Femur (tissue), 1 donor: ENCODE measurements at regions not wholly inside any gene's neighbourhood (a gene's known extent, or its start where the extent isn't known, plus 50 kb on each side); places are given as distances from the start of the nearest gene placed in this dataset.

Source experiments
- DNase-seq: peaks from one replicate; pipeline ENCODE4 v3.0.0-alpha.2; 2017

- DNase-seq, result no peak
Observed at GRCh38 chr1:14055442-14056223, 355.6 kb downstream of the PRDM2 start.

GRCh38 chr1:14057640-14058039 is 357.7 kb downstream of the PRDM2 start:
- no peak for DNase-seq

- DNase-seq, result no peak
Observed at GRCh38 chr1:14061204-14061603, 361.2 kb downstream of the PRDM2 start.

GRCh38 chr1:14061722-14062121 is 361.7 kb downstream of the PRDM2 start:
- no peak for DNase-seq

- DNase-seq, result no peak
Observed at GRCh38 chr1:14062669-14063068, 362.7 kb downstream of the PRDM2 start.

- no peak for DNase-seq
Observed at GRCh38 chr1:14064649-14065442, 364.9 kb downstream of the PRDM2 start.

- no peak for DNase-seq
Observed at GRCh38 chr1:14065486-14065885, 365.5 kb downstream of the PRDM2 start.

GRCh38 chr1:14067036-14067435 is 367.0 kb downstream of the PRDM2 start:
- DNase-seq, result no peak

GRCh38 chr1:14067711-14068110 is 367.7 kb downstream of the PRDM2 start:
- DNase-seq, result no peak

GRCh38 chr1:14071581-14071980 is 371.6 kb downstream of the PRDM2 start:
- no peak for DNase-seq

GRCh38 chr1:14080653-14081052 is 380.7 kb downstream of the PRDM2 start:
- no peak for DNase-seq

- DNase-seq, result no peak
Observed at GRCh38 chr1:14082331-14082730, 382.3 kb downstream of the PRDM2 start.

GRCh38 chr1:14083277-14083676 is 383.3 kb downstream of the PRDM2 start:
- DNase-seq, result no peak

GRCh38 chr1:14083706-14084105 is 383.7 kb downstream of the PRDM2 start:
- DNase-seq, result no peak

GRCh38 chr1:14090062-14090461 is 390.1 kb downstream of the PRDM2 start:
- DNase-seq, result no peak

- DNase-seq, result no peak
Observed at GRCh38 chr1:14090531-14090930, 390.5 kb downstream of the PRDM2 start.

- no peak for DNase-seq
Observed at GRCh38 chr1:14094611-14095400, 394.8 kb downstream of the PRDM2 start.

GRCh38 chr1:14098294-14098913 is 398.4 kb downstream of the PRDM2 start:
- DNase-seq, result no peak

- DNase-seq, result no peak
Observed at GRCh38 chr1:14100444-14100843, 400.5 kb downstream of the PRDM2 start.

- no peak for DNase-seq
Observed at GRCh38 chr1:14100919-14101318, 400.9 kb downstream of the PRDM2 start.

- DNase-seq, result no peak
Observed at GRCh38 chr1:14102180-14102579, 402.2 kb downstream of the PRDM2 start.

- no peak for DNase-seq
Observed at GRCh38 chr1:14103878-14104430, 404.0 kb downstream of the PRDM2 start.

- DNase-seq, result peak; percentile 44
Observed at GRCh38 chr1:14106126-14106525, 406.1 kb downstream of the PRDM2 start.
